Breast epithelium (tissue), 3 donors: ENCODE measurements at regions not wholly inside any gene's neighbourhood (a gene's known extent, or its start where the extent isn't known, plus 50 kb on each side); places are given as distances from the start of the nearest gene placed in this dataset.

Experiments used
- CTCF ChIP-seq, 3 donors: fragments of 450-650 bp; IDR thresholded peaks; one replicate each; pipeline ENCODE4 v1.5.1; 2016 to 2017; ENCODE audit warnings: antibody characterized with exemption in 3 of 3, mild to moderate bottlenecking in 3 of 3, moderate library complexity in 3 of 3
- POLR2AphosphoS5 ChIP-seq, 3 donors: sonication (generic); formaldehyde crosslinking; IDR thresholded peaks; one replicate each; pipeline ENCODE4 v1.6.1; 2017; ENCODE audit warnings: antibody characterized with exemption in 3 of 3

GRCh38 chr5:153135411-153135810, 355.1 kb upstream of the GRIA1 start:
- TF ChIP-seq CTCF (IDR thresholded peaks at IDR 0.05) (no peak), POLR2AphosphoS5 (IDR thresholded peaks at IDR 0.05) (no peak)
